Trophoblast cell (in vitro differentiated cells and primary cell): ENCODE measurements at regions not wholly inside any gene's neighbourhood (a gene's known extent, or its start where the extent isn't known, plus 50 kb on each side); places are given as distances from the start of the nearest gene placed in this dataset.

Experiments used
- DNase-seq, 2 donors: peaks; one replicate each; pipeline ENCODE4 v3.0.0-alpha.2; 2016
- H2AFZ ChIP-seq: 2 replicates; pipeline ENCODE4 v1.6.1; 2013; ENCODE audit warnings: low read length, moderate library complexity, mild to moderate bottlenecking; ENCODE audit not compliant: insufficient read depth, poor library complexity
- H2AK5ac ChIP-seq: 2 replicates; pipeline ENCODE4 v1.6.1; 2013; ENCODE audit warnings: mild to moderate bottlenecking, low read length
- H2BK120ac ChIP-seq: 2 replicates; pipeline ENCODE4 v1.6.1; 2013; ENCODE audit warnings: low read length, mild to moderate bottlenecking, moderate library complexity; ENCODE audit not compliant: insufficient read depth, poor library complexity
- H2BK12ac ChIP-seq: 2 replicates; pipeline ENCODE4 v1.6.1; 2013; ENCODE audit warnings: mild to moderate bottlenecking, low read length, moderate library complexity
- H2BK5ac ChIP-seq: 2 replicates; pipeline ENCODE4 v1.6.1; 2013; ENCODE audit warnings: low read length, low read depth, moderate library complexity, mild to moderate bottlenecking; ENCODE audit not compliant: poor library complexity
- H3K14ac ChIP-seq: 2 replicates; pipeline ENCODE4 v1.6.1; 2013; ENCODE audit warnings: mild to moderate bottlenecking, low read length
- H3K18ac ChIP-seq: 2 replicates; pipeline ENCODE4 v1.6.1; 2013; ENCODE audit warnings: mild to moderate bottlenecking, low read length
- H3K23ac ChIP-seq: 2 replicates; pipeline ENCODE4 v1.6.1; 2013; ENCODE audit warnings: low read length
- H3K27ac ChIP-seq: 2 replicates; pipeline ENCODE4 v1.5.1; 2013; ENCODE audit warnings: low read depth, mild to moderate bottlenecking, inconsistent platforms, low read length, moderate library complexity
- H3K27me3 ChIP-seq: 2 replicates; pipeline ENCODE4 v1.6.1; 2013; ENCODE audit warnings: inconsistent platforms, mild to moderate bottlenecking, low read length, moderate library complexity; ENCODE audit not compliant: insufficient read depth
- H3K36me3 ChIP-seq, 2 experiments: 1 replicate in 1 of 2; 2 replicates in 1 of 2; pipeline ENCODE4 v1.6.1; 2013; ENCODE audit warnings: low read length in 2 of 2, mild to moderate bottlenecking in 2 of 2, moderate library complexity in 1 of 2; ENCODE audit not compliant: insufficient read depth in 2 of 2, control insufficient read depth in 1 of 2
- H3K4ac ChIP-seq: 2 replicates; pipeline ENCODE4 v1.6.1; 2013; ENCODE audit warnings: low read depth, mild to moderate bottlenecking, low read length, moderate library complexity
- H3K4me1 ChIP-seq, 2 experiments: 1 replicate in 1 of 2; 2 replicates in 1 of 2; pipeline ENCODE4 v1.6.1; 2013; ENCODE audit warnings: low read length in 2 of 2, mild to moderate bottlenecking in 2 of 2, moderate library complexity in 1 of 2; ENCODE audit not compliant: insufficient read depth in 2 of 2, control insufficient read depth in 1 of 2
- H3K4me2 ChIP-seq: 2 replicates; pipeline ENCODE4 v1.6.1; 2013; ENCODE audit warnings: inconsistent platforms, mild to moderate bottlenecking, low read length, moderate library complexity
- H3K4me3 ChIP-seq: 2 replicates; pipeline ENCODE4 v1.5.1; 2013; ENCODE audit warnings: mild to moderate bottlenecking, low read depth, low read length, inconsistent platforms
- H3K79me1 ChIP-seq: one replicate; pipeline ENCODE4 v1.6.1; 2013; ENCODE audit warnings: low read length
- H3K79me2 ChIP-seq: 2 replicates; pipeline ENCODE4 v1.6.1; 2013; ENCODE audit warnings: low read length, mild to moderate bottlenecking; ENCODE audit not compliant: control insufficient read depth, insufficient read depth, poor library complexity
- H3K9ac ChIP-seq: 2 replicates; pipeline ENCODE4 v1.6.1; 2013; ENCODE audit warnings: mild to moderate bottlenecking, low read length
- H3K9me3 ChIP-seq: 2 replicates; pipeline ENCODE4 v1.6.1; 2013; ENCODE audit warnings: low read depth, mild to moderate bottlenecking, control low read depth, inconsistent platforms, low read length; ENCODE audit not compliant: insufficient read depth
- H4K12ac ChIP-seq: 2 replicates; pipeline ENCODE4 v1.6.1; 2013; ENCODE audit warnings: low read depth, mild to moderate bottlenecking, low read length, moderate library complexity
- H4K8ac ChIP-seq: 2 replicates; pipeline ENCODE4 v1.6.1; 2013; ENCODE audit warnings: low read depth, mild to moderate bottlenecking, low read length, moderate library complexity
- H4K91ac ChIP-seq: one replicate; pipeline ENCODE4 v1.6.1; 2013; ENCODE audit warnings: low read depth, mild to moderate bottlenecking, low read length, moderate library complexity
- WGBS: extraction: QIAGEN DNeasy Blood & Tissue Kit; methylation state at CpG from one replicate; pipeline ENCODE4 v1.1.7; 2013; ENCODE audit warnings: missing lambda C conversion rate; ENCODE audit not compliant: insufficient read length, insufficient coverage; ENCODE audit errors: extremely low coverage; 5-methylcytosine and 5-hydroxymethylcytosine counted together

- no peak overlapping the region for H3K23ac ChIP-seq
- H3K4me3 ChIP-seq = no peak overlapping the region
- no CpG with 5 or more reads among the region's 3 CpGs for WGBS
- DNase-seq = no peak
- peaks cover 0 to 2% of the 10 kb centered on the region in 2 experiments for H3K4me1 ChIP-seq
- H2BK12ac ChIP-seq = no peak overlapping the region
- no peak overlapping the region for H2BK120ac ChIP-seq
- H3K79me2 ChIP-seq = no peaks in the 10 kb centered on the region
- no peak overlapping the region for H4K8ac ChIP-seq
- H2BK5ac ChIP-seq = no peak overlapping the region
- H3K14ac ChIP-seq = no peak overlapping the region
- H3K4me2 ChIP-seq = no peak overlapping the region
- H3K27me3 ChIP-seq = no peaks in the 10 kb centered on the region
- H4K91ac ChIP-seq = no peak overlapping the region
- H2AFZ ChIP-seq = no peak overlapping the region
- H3K36me3 ChIP-seq = no peaks in the 10 kb centered on the region
- H3K79me1 ChIP-seq = peaks cover 1% of the 10 kb centered on the region
- H2AK5ac ChIP-seq = no peak overlapping the region
- H3K27ac ChIP-seq = no peak overlapping the region
- no peak overlapping the region for H3K9ac ChIP-seq
- no peak overlapping the region for H4K12ac ChIP-seq
- no peak overlapping the region for H3K4ac ChIP-seq
- no peak overlapping the region for H3K18ac ChIP-seq
- H3K9me3 ChIP-seq = no peaks in the 10 kb centered on the region
Measured at GRCh38 chr9:80143899-80144298, 572.1 kb downstream of the TLE4 start.

GRCh38 chr9:80134487-80134886 is 562.7 kb downstream of the TLE4 start:
- H3K27me3 ChIP-seq = no peaks in the 10 kb centered on the region
- no peak overlapping the region for H3K4me3 ChIP-seq
- no peak overlapping the region for H3K27ac ChIP-seq
- H2AFZ ChIP-seq = no peak overlapping the region
- H2BK12ac ChIP-seq = no peak overlapping the region
- H3K4ac ChIP-seq = no peak overlapping the region
- H4K91ac ChIP-seq = no peak overlapping the region
- DNase-seq = no peak
- no peak overlapping the region for H4K8ac ChIP-seq
- H2AK5ac ChIP-seq = no peak overlapping the region
- no peak overlapping the region for H3K14ac ChIP-seq
- H3K9me3 ChIP-seq = no peaks in the 10 kb centered on the region
- no peak overlapping the region for H3K23ac ChIP-seq
- no peak overlapping the region for H2BK120ac ChIP-seq
- no peaks in the 10 kb centered on the region for H3K4me1 ChIP-seq
- no peaks in the 10 kb centered on the region for H3K36me3 ChIP-seq
- H3K9ac ChIP-seq = no peak overlapping the region
- H2BK5ac ChIP-seq = peak overlapping the region; percentile 31
- no peaks in the 10 kb centered on the region for H3K79me2 ChIP-seq
- WGBS = no CpG with 5 or more reads among the region's 2 CpGs
- no peak overlapping the region for H3K18ac ChIP-seq
- H4K12ac ChIP-seq = no peak overlapping the region
- no peak overlapping the region for H3K4me2 ChIP-seq
- H3K79me1 ChIP-seq = no peaks in the 10 kb centered on the region

- H3K9me3 ChIP-seq = no peaks in the 10 kb centered on the region
- no peaks in the 10 kb centered on the region for H3K79me2 ChIP-seq
- H2BK12ac ChIP-seq = no peak overlapping the region
- no peaks in the 10 kb centered on the region for H3K36me3 ChIP-seq
- H3K4me2 ChIP-seq = no peak overlapping the region
- H3K18ac ChIP-seq = no peak overlapping the region
- H3K23ac ChIP-seq = no peak overlapping the region
- H4K91ac ChIP-seq = no peak overlapping the region
- H3K9ac ChIP-seq = no peak overlapping the region
- H2BK120ac ChIP-seq = no peak overlapping the region
- H2AFZ ChIP-seq = no peak overlapping the region
- no peaks in the 10 kb centered on the region for H3K27me3 ChIP-seq
- DNase-seq = no peak
- H2AK5ac ChIP-seq = no peak overlapping the region
- WGBS = no CpG with 5 or more reads among the region's 2 CpGs
- no peak overlapping the region for H3K4ac ChIP-seq
- no peak overlapping the region for H2BK5ac ChIP-seq
- no peaks in the 10 kb centered on the region for H3K79me1 ChIP-seq
- H3K14ac ChIP-seq = no peak overlapping the region
- no peaks in the 10 kb centered on the region for H3K4me1 ChIP-seq
- no peak overlapping the region for H4K8ac ChIP-seq
- no peak overlapping the region for H3K27ac ChIP-seq
- no peak overlapping the region for H3K4me3 ChIP-seq
- H4K12ac ChIP-seq = no peak overlapping the region
Measured at GRCh38 chr9:80131627-80132026, 559.9 kb downstream of the TLE4 start.

- Histone ChIP-seq H3K9me3 (no peaks in the 10 kb centered on the region), H3K4me1 (peaks cover 0 to 1% of the 10 kb centered on the region in 2 experiments), H2AFZ (no peak overlapping the region), H3K4ac (no peak overlapping the region), H2BK12ac (no peak overlapping the region), H2BK120ac (no peak overlapping the region), H2AK5ac (no peak overlapping the region), H3K18ac (no peak overlapping the region), H3K4me3 (no peak overlapping the region), H2BK5ac (no peak overlapping the region), H3K9ac (no peak overlapping the region), H3K14ac (no peak overlapping the region), H3K4me2 (no peak overlapping the region), H3K27me3 (no peaks in the 10 kb centered on the region), H3K27ac (no peak overlapping the region), H4K12ac (no peak overlapping the region), H3K79me1 (no peaks in the 10 kb centered on the region), H4K91ac (no peak overlapping the region), H3K23ac (no peak overlapping the region), H3K79me2 (no peaks in the 10 kb centered on the region), H3K36me3 (no peaks in the 10 kb centered on the region), H4K8ac (no peak overlapping the region)
- DNase-seq = no peak
- no CpG with 5 or more reads among the region's 6 CpGs for WGBS
Measured at GRCh38 chr9:80127920-80128319, 556.2 kb downstream of the TLE4 start.
